ENCODE measurements at regions not wholly inside any gene's neighbourhood (a gene's known extent, or its start where the extent isn't known, plus 50 kb on each side); places are given as distances from the start of the nearest gene placed in this dataset.
"Not testable (repeated sequence)": the region's sequence is repeated elsewhere in the genome, so short reads cannot be mapped to it uniquely, and the experiment has no call there.

DNA sequence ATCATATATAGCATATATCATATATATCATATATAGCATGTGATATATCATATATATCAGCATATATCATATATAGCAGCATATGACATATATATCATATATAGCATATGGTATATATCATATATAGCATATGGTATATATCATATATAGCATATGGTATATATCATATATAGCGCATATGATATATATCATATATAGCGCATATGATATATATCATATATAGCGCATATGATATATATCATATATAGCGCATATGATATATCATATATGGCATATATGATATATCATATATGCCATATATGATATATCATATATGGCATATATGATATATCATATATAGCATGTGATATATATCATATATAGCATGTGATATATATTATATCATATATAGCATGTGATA is 680.4 kb upstream of the HS3ST1 start:
- not testable (repeated sequence) for TF ChIP-seq ZNF274 (IDR thresholded peaks at IDR 0.05; ENCODE audit: low read depth, low read length); YY1 (IDR thresholded peaks at IDR 0.05; ENCODE audit: insufficient read depth, insufficient read length)

Measured in NT2/D1 (cell line).